Endothelial cell of umbilical vein (primary cell): ENCODE measurements at regions not wholly inside any gene's neighbourhood (a gene's known extent, or its start where the extent isn't known, plus 50 kb on each side); places are given as distances from the start of the nearest gene placed in this dataset.

Experiments
- CTCF ChIP-seq, 2 donors: IDR thresholded peaks; 1 replicate in 1 of 2; 2 replicates in 1 of 2; pipeline ENCODE4 v1.5.1; 2011; ENCODE audit warnings: low read length in 2 of 2, mild to moderate bottlenecking in 2 of 2, moderate library complexity in 2 of 2, control low read depth in 1 of 2, inconsistent platforms in 1 of 2, low read depth in 1 of 2; ENCODE audit not compliant: insufficient read depth in 1 of 2; ENCODE audit errors: extremely low read depth in 1 of 2
- EZH2 ChIP-seq: IDR thresholded peaks from 2 replicates; pipeline ENCODE4 v1.6.1; 2012; ENCODE audit warnings: borderline replicate concordance, low read depth, mild to moderate bottlenecking, moderate library complexity, low read length, inconsistent platforms; ENCODE audit not compliant: severe bottlenecking
- FOS ChIP-seq: IDR thresholded peaks from 2 replicates; pipeline ENCODE4 v1.6.1; 2011; ENCODE audit warnings: mild to moderate bottlenecking, low read length, moderate library complexity, borderline replicate concordance; ENCODE audit not compliant: insufficient read depth
- GATA2 ChIP-seq: IDR thresholded peaks from 2 replicates; pipeline ENCODE4 v1.7.0; 2011; ENCODE audit warnings: low read depth, mild to moderate bottlenecking, moderate library complexity, mixed read lengths, low read length; ENCODE audit not compliant: insufficient read length, insufficient read depth
- JUN ChIP-seq: IDR thresholded peaks from 2 replicates; pipeline ENCODE4 v1.6.1; 2011; ENCODE audit warnings: borderline replicate concordance, low read depth; ENCODE audit not compliant: insufficient read length, insufficient read depth
- MAX ChIP-seq: IDR thresholded peaks from 2 replicates; pipeline ENCODE4 v1.6.1; 2011; ENCODE audit not compliant: insufficient read depth, insufficient read length
- MYC ChIP-seq: IDR thresholded peaks from one replicate; pipeline ENCODE4 v1.6.1; 2011; ENCODE audit warnings: mild to moderate bottlenecking, low read depth, low read length
- POLR2A ChIP-seq: IDR thresholded peaks from 2 replicates; pipeline ENCODE4 v1.6.1; 2012; ENCODE audit warnings: low read depth, mild to moderate bottlenecking, control low read depth, low read length
- POLR2AphosphoS5 ChIP-seq: IDR thresholded peaks from 2 replicates; pipeline ENCODE4 v1.6.1; 2012; ENCODE audit warnings: low read depth, mild to moderate bottlenecking, control low read depth, low read length, moderate library complexity; ENCODE audit not compliant: insufficient read depth

GRCh38 chr12:25616286-25616685 lies 63.2 kb upstream of the LMNTD1 start:
- TF ChIP-seq FOS (no peak), MAX (no peak), POLR2A (no peak), POLR2AphosphoS5 (no peak), CTCF (IDR thresholded peaks at IDR 0.05; ENCODE audit: extremely low read depth in 1 of 2, insufficient read depth in 1 of 2, low read depth in 1 of 2, low read length in 2 of 2) (no peak), EZH2 (no peak), JUN (no peak), GATA2 (no peak), MYC (no peak)
